ENCODE measurements at regions not wholly inside any gene's neighbourhood (a gene's known extent, or its start where the extent isn't known, plus 50 kb on each side); places are given as distances from the start of the nearest gene placed in this dataset.

DNA sequence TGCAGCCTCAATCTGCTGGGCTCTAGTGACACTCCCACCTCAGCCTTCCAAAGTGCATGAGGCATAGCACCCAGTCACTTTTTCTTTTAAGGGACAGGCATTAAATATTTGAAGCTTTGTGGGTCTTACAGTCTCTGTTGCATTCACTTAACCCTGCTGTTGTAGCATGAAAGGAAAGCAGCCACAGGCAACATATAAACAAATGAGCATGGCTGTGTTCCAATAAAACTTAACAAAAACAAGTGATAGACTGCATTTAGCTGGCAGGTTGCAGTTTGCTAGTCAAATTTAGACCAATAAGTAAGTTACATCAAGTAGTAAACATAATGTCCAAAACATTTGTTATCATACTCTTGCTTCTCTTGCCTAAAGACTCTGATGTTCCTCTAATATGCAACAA, 297.3 kb upstream of the MMADHC start:
- in situ Hi-C loops (cut with HindIII; ENCODE audit: low pct_unique_long_range_greater_than_20kb, low sequenced_read_pairs) = no loop called here
- intact Hi-C loops (cut with micrococcal nuclease; ENCODE audit: unreplicated experiment) = no loop called here
- no peaks in the 10 kb centered on the region for H3K27me3 ChIP-seq (ENCODE audit: control insufficient read depth, insufficient read depth, low read length)
- ChIA-PET POLR2A (no interaction called here), CTCF (no interaction called here)
- DNase-seq (ENCODE audit: low read depth, low spot score) = no peak
- no peaks in the 10 kb centered on the region for H3K36me3 ChIP-seq (ENCODE audit: control insufficient read depth, insufficient read depth, low read length)
- no peaks in the 10 kb centered on the region for H3K4me1 ChIP-seq (ENCODE audit: control insufficient read depth, insufficient read depth, low read length)
- no peak overlapping the region for H3K4me3 ChIP-seq (ENCODE audit: low read depth in 2 of 2, low read length in 2 of 2)
- H3K9me3 ChIP-seq (ENCODE audit: control insufficient read depth, insufficient read depth, low read depth, low read length) = no peaks in the 10 kb centered on the region
- TF ChIP-seq SIN3A (IDR thresholded peaks at IDR 0.05; ENCODE audit: borderline replicate concordance, insufficient read depth, low read depth, low read length) = no peak
- TF ChIP-seq POLR2AphosphoS5 (IDR thresholded peaks at IDR 0.05; ENCODE audit: low read depth, low read length) = no peak
- TF ChIP-seq, protein P1, sequence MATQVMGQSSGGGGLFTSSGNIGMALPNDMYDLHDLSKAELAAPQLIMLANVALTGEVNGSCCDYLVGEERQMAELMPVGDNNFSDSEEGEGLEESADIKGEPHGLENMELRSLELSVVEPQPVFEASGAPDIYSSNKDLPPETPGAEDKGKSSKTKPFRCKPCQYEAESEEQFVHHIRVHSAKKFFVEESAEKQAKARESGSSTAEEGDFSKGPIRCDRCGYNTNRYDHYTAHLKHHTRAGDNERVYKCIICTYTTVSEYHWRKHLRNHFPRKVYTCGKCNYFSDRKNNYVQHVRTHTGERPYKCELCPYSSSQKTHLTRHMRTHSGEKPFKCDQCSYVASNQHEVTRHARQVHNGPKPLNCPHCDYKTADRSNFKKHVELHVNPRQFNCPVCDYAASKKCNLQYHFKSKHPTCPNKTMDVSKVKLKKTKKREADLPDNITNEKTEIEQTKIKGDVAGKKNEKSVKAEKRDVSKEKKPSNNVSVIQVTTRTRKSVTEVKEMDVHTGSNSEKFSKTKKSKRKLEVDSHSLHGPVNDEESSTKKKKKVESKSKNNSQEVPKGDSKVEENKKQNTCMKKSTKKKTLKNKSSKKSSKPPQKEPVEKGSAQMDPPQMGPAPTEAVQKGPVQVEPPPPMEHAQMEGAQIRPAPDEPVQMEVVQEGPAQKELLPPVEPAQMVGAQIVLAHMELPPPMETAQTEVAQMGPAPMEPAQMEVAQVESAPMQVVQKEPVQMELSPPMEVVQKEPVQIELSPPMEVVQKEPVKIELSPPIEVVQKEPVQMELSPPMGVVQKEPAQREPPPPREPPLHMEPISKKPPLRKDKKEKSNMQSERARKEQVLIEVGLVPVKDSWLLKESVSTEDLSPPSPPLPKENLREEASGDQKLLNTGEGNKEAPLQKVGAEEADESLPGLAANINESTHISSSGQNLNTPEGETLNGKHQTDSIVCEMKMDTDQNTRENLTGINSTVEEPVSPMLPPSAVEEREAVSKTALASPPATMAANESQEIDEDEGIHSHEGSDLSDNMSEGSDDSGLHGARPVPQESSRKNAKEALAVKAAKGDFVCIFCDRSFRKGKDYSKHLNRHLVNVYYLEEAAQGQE (IDR thresholded peaks at IDR 0.05; ENCODE audit: insufficient read depth in 1 of 2, low read depth in 2 of 2, low read length in 1 of 2) = no peak
- TF ChIP-seq, protein P2, sequence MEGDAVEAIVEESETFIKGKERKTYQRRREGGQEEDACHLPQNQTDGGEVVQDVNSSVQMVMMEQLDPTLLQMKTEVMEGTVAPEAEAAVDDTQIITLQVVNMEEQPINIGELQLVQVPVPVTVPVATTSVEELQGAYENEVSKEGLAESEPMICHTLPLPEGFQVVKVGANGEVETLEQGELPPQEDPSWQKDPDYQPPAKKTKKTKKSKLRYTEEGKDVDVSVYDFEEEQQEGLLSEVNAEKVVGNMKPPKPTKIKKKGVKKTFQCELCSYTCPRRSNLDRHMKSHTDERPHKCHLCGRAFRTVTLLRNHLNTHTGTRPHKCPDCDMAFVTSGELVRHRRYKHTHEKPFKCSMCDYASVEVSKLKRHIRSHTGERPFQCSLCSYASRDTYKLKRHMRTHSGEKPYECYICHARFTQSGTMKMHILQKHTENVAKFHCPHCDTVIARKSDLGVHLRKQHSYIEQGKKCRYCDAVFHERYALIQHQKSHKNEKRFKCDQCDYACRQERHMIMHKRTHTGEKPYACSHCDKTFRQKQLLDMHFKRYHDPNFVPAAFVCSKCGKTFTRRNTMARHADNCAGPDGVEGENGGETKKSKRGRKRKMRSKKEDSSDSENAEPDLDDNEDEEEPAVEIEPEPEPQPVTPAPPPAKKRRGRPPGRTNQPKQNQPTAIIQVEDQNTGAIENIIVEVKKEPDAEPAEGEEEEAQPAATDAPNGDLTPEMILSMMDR (IDR thresholded peaks at IDR 0.05) = no peak
- TF ChIP-seq TCF7L2 (IDR thresholded peaks at IDR 0.05; ENCODE audit: low read depth, low read length) = no peak
- no peak for ATAC-seq
- no TSS peak for BruUV-seq (replicated peaks)
- H3K27ac ChIP-seq (ENCODE audit: low read length) = no peak overlapping the region

DNA sequence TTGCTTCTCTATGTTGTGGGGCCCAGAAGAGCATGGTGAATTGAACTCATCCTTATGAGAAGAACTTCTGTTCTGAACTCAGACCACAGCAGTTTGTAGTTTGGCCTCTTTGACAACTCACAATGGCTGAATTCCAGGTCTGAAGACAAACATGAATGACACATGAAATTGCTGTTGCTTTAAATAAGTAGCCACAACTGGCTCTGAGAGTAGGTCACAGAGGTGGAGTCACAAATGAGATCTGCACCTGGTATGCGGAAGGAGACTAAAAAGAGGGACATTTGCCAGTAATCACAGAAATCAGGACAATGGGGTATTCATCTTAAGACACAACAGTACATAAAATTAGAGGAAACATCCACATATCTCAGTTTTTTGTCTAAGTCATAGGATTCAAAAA, 290.3 kb upstream of the MMADHC start:
- POLR2A ChIA-PET = no interaction called here
- no peaks in the 10 kb centered on the region for H3K36me3 ChIP-seq (ENCODE audit: control insufficient read depth, insufficient read depth, low read length)
- no peak for ATAC-seq
- in situ Hi-C loops (cut with HindIII; ENCODE audit: low pct_unique_long_range_greater_than_20kb, low sequenced_read_pairs) (no loop called here), intact Hi-C loops (cut with micrococcal nuclease; ENCODE audit: unreplicated experiment) (no loop called here)
- no peaks in the 10 kb centered on the region for H3K4me1 ChIP-seq (ENCODE audit: control insufficient read depth, insufficient read depth, low read length)
- no peaks in the 10 kb centered on the region for H3K9me3 ChIP-seq (ENCODE audit: control insufficient read depth, insufficient read depth, low read depth, low read length)
- no peak overlapping the region for H3K27ac ChIP-seq (ENCODE audit: low read length)
- TF ChIP-seq SIN3A (IDR thresholded peaks at IDR 0.05; ENCODE audit: borderline replicate concordance, insufficient read depth, low read depth, low read length) (no peak), POLR2AphosphoS5 (IDR thresholded peaks at IDR 0.05; ENCODE audit: low read depth, low read length) (no peak), TCF7L2 (IDR thresholded peaks at IDR 0.05; ENCODE audit: low read depth, low read length) (no peak)
- TF ChIP-seq, protein P1 (IDR thresholded peaks at IDR 0.05; ENCODE audit: insufficient read depth in 1 of 2, low read depth in 2 of 2, low read length in 1 of 2) = no peak
- TF ChIP-seq, protein P2 (IDR thresholded peaks at IDR 0.05) = no peak
- no peak overlapping the region for H3K4me3 ChIP-seq (ENCODE audit: low read depth in 2 of 2, low read length in 2 of 2)
- DNase-seq (ENCODE audit: low read depth, low spot score) = no peak
- BruUV-seq (replicated peaks) = no TSS peak
- H3K27me3 ChIP-seq (ENCODE audit: control insufficient read depth, insufficient read depth, low read length) = no peaks in the 10 kb centered on the region
- CTCF ChIA-PET = no interaction called here
